GM12892 (cell line): ENCODE measurements at regions not wholly inside any gene's neighbourhood (a gene's known extent, or its start where the extent isn't known, plus 50 kb on each side); places are given as distances from the start of the nearest gene placed in this dataset.

Experiments
- POLR2A ChIP-seq: IDR thresholded peaks from 2 replicates; pipeline ENCODE4 v1.6.1; 2011; ENCODE audit warnings: low read depth, low read length, control low read depth
- TAF1 ChIP-seq: IDR thresholded peaks from 2 replicates; pipeline ENCODE4 v1.6.1; 2011; ENCODE audit warnings: low read depth, mild to moderate bottlenecking, control low read depth, low read length, borderline replicate concordance

- TF ChIP-seq POLR2A (no peak), TAF1 (no peak)
These were observed 198.9 kb upstream of the SH3BP4 start for GRCh38 chr2:234752966-234753365.
